Vagina (tissue), 2 donors: ENCODE measurements at regions not wholly inside any gene's neighbourhood (a gene's known extent, or its start where the extent isn't known, plus 50 kb on each side); places are given as distances from the start of the nearest gene placed in this dataset.
A peak's percentile ranks its signal among the peaks of the same experiment; 100 is the strongest.

Experiments
- DNase-seq, 2 donors: peaks; one replicate each; pipeline ENCODE4 v3.0.0-alpha.2; 2017; ENCODE audit errors: extremely low spot score in 2 of 2
- H3K27ac ChIP-seq: fragments of 200-600 bp; sonication (generic); one replicate; pipeline ENCODE4 v1.5.1; 2019
- H3K27me3 ChIP-seq: fragments of 200-600 bp; sonication (generic); one replicate; pipeline ENCODE4 v1.5.1; 2019
- H3K36me3 ChIP-seq, 2 donors: fragments of 200-600 bp; sonication (generic); one replicate each; pipeline ENCODE4 v1.5.1; 2017 to 2019
- H3K4me1 ChIP-seq: fragments of 200-600 bp; sonication (generic); one replicate; pipeline ENCODE4 v1.5.1; 2019
- H3K4me3 ChIP-seq, 2 donors: fragments of 200-600 bp; sonication (generic); 1 replicate in 1 of 2; 2 replicates in 1 of 2; pipeline ENCODE4 v1.5.1; 2016 to 2019
- H3K9me3 ChIP-seq: fragments of 200-600 bp; sonication (generic); one replicate; pipeline ENCODE4 v1.5.1; 2019
- POLR2A ChIP-seq, 2 donors: fragments of 450-650 bp; IDR thresholded peaks; one replicate each; pipeline ENCODE4 v1.6.1; 2017; ENCODE audit warnings: antibody characterized with exemption in 2 of 2, mild to moderate bottlenecking in 2 of 2, moderate library complexity in 2 of 2
- POLR2AphosphoS5 ChIP-seq, 2 donors: sonication (generic); formaldehyde crosslinking; IDR thresholded peaks; one replicate each; pipeline ENCODE4 v1.9.0; 2017; ENCODE audit warnings: antibody characterized with exemption in 2 of 2, mild to moderate bottlenecking in 2 of 2, low read depth in 1 of 2; ENCODE audit not compliant: insufficient read depth in 1 of 2
- intact Hi-C: fragments of 100-400 bp; cut with DNase I; formaldehyde crosslinking; loops from one replicate; pipeline ENCODE4 v1.15.1; 2023
- TF ChIP-seq, protein P1 (sequence below), 3 experiments: fragments of 450-650 bp in 2 of 3; fragments of 200-600 bp in 1 of 3; sonication (generic) in 1 of 3; IDR thresholded peaks; one replicate each; pipeline ENCODE4 v1.5.1; 2017 to 2019; ENCODE audit warnings: antibody characterized with exemption in 3 of 3, mild to moderate bottlenecking in 2 of 3, moderate library complexity in 2 of 3

DNA sequence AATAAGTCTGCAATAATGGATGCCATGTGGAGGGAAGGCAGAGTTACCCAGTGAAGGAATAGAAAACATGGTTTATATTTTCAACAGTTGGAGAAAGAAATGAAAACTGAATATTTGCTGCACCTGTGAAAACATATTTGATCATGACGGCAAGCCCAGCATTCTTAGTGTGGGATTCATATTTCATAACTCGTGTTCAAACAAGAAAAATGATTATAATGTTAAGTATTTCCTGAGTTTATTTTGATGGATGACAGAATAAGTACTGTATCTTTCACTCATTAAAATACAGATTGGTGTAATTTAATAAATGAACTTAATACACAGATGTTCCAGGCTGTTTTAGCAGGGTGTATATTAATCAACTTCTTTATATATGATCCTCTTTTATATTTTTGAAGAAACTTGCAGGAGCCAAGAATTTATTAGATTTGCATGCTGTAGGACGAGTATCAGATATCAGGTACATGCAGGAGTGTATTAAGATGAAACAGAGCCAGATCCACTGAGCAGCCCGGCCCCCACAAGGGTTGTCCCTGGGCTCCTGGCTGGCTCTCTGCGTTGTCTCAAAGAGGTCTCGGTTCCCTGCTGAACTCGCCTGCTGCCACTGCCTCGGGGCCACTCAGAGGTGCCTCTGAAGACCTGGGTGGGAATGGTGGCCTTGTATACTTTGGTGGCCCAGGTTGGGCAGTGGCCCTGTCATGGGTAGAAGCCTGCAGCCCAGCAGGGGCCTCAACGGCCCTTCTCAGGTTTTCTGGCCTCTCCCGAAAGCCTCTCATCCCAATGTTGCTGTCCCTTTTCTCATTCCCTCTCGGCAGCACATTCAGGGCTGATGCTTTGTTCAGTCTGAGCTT lies 95.0 kb upstream of the LDAH start:
- intact Hi-C loops, result no loop called here
- Histone ChIP-seq H3K4me3 (no peak overlapping the region), H3K27me3 (no peaks in the 10 kb centered on the region), H3K9me3 (no peaks in the 10 kb centered on the region), H3K4me1 (peaks cover 18% of the 10 kb centered on the region), H3K36me3 (no peaks in the 10 kb centered on the region), H3K27ac (no peak overlapping the region)
- TF ChIP-seq, protein P1, sequence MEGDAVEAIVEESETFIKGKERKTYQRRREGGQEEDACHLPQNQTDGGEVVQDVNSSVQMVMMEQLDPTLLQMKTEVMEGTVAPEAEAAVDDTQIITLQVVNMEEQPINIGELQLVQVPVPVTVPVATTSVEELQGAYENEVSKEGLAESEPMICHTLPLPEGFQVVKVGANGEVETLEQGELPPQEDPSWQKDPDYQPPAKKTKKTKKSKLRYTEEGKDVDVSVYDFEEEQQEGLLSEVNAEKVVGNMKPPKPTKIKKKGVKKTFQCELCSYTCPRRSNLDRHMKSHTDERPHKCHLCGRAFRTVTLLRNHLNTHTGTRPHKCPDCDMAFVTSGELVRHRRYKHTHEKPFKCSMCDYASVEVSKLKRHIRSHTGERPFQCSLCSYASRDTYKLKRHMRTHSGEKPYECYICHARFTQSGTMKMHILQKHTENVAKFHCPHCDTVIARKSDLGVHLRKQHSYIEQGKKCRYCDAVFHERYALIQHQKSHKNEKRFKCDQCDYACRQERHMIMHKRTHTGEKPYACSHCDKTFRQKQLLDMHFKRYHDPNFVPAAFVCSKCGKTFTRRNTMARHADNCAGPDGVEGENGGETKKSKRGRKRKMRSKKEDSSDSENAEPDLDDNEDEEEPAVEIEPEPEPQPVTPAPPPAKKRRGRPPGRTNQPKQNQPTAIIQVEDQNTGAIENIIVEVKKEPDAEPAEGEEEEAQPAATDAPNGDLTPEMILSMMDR (IDR thresholded peaks at IDR 0.05), result no peak
- no peak for TF ChIP-seq POLR2A (IDR thresholded peaks at IDR 0.05)
- TF ChIP-seq POLR2AphosphoS5 (IDR thresholded peaks at IDR 0.05; ENCODE audit: insufficient read depth in 1 of 2, low read depth in 1 of 2), result no peak
- peak in 1 of 2 donors; percentile 42 for DNase-seq

DNA sequence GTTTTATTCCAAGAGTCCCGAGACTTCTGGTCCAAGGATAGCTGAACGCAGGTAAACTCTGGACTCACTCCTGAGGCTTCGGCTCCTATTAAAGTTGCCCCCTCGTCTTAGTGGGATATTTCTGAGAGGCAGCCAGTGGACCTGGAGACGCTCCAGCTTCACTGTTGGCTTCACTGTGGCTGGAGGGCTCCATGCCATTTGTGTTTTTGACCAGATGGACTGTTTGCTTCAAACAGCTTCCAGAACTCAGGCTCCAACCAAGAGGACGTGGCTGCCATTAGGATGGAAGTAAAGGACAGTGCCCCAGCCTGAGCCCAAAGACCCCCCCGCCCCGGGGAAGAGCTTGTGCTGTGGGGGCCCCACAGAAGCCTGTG lies 94.4 kb upstream of the LDAH start:
- Histone ChIP-seq H3K4me1 (peaks cover 25% of the 10 kb centered on the region), H3K27me3 (no peaks in the 10 kb centered on the region), H3K4me3 (no peak overlapping the region), H3K36me3 (no peaks in the 10 kb centered on the region), H3K9me3 (no peaks in the 10 kb centered on the region), H3K27ac (no peak overlapping the region)
- DNase-seq, result peak in 1 of 2 donors; percentile 69
- intact Hi-C loops, result no loop called here
- TF ChIP-seq, protein P1 (IDR thresholded peaks at IDR 0.05), result no peak
- no peak for TF ChIP-seq POLR2A (IDR thresholded peaks at IDR 0.05)

DNA sequence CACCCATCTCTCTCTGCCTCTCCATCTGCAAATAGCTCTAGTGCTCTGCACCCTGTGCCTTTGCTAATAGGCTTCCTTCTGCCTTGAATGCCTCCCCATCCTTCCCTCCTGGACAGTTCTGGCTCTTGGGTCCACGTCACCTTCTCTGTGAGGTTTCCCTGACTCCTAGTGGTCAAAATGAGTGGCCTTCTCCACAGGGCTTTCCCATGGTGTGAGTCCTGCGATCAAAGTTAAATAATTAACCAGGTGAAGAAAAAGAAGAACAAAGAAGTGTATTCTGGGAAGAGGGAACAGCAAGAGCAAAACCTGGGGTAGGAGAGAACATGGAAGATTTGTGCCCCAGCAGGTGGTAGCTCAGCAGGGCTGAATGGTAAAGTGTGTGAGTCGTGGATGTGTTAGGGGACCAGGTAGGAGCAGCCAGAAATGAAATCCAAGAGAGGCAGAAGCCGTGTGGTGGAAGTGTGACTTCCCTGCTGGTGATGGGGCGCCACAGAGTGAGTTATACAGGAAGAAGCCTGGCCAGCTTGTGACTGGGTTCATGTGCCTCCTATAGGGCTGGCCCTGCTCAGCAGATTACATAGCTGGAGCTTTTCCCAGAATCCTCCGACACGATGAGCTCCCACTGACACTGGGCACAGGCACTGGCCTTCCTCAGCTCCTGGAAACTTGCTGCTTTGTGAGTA lies 93.8 kb upstream of the LDAH start:
- H3K4me3 ChIP-seq, result no peak overlapping the region
- H3K4me1 ChIP-seq, result peaks cover 25% of the 10 kb centered on the region
- H3K27me3 ChIP-seq, result no peaks in the 10 kb centered on the region
- no peak overlapping the region for H3K27ac ChIP-seq
- TF ChIP-seq POLR2A (IDR thresholded peaks at IDR 0.05) (no peak), POLR2AphosphoS5 (IDR thresholded peaks at IDR 0.05; ENCODE audit: insufficient read depth in 1 of 2, low read depth in 1 of 2) (no peak)
- TF ChIP-seq, protein P1 (IDR thresholded peaks at IDR 0.05), result no peak
- H3K36me3 ChIP-seq, result no peaks in the 10 kb centered on the region
- intact Hi-C loops, result no loop called here
- peak in 1 of 2 donors; percentile 75 for DNase-seq
- H3K9me3 ChIP-seq, result no peaks in the 10 kb centered on the region

DNA sequence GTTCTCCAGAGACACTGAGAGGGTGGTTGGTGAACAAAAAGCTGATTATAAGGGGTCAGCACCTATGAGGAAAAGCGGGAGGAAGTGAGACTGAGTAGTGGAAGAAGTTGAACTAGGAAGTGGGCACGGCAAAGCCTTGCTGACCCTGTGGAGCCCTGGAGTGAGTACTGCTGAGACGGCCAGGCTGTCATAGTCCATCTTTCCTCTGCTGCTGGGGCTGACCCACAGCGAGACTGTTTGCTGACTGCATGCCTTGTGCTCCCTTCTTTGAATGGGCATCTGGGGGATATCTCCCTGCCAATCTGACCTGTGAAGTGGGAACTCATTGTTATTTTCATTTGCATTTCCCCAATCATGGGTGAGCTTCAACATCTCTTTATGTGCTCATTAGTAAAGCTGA lies 92.4 kb upstream of the LDAH start:
- Histone ChIP-seq H3K27ac (no peak overlapping the region), H3K36me3 (no peaks in the 10 kb centered on the region), H3K4me3 (no peak overlapping the region), H3K27me3 (no peaks in the 10 kb centered on the region), H3K4me1 (peaks cover 25% of the 10 kb centered on the region), H3K9me3 (no peaks in the 10 kb centered on the region)
- peak in 1 of 2 donors; percentile 75 for DNase-seq
- TF ChIP-seq, protein P1 (IDR thresholded peaks at IDR 0.05), result no peak
- TF ChIP-seq POLR2AphosphoS5 (IDR thresholded peaks at IDR 0.05; ENCODE audit: insufficient read depth in 1 of 2, low read depth in 1 of 2) (no peak), POLR2A (IDR thresholded peaks at IDR 0.05) (no peak)
- intact Hi-C loops, result no loop called here

DNA sequence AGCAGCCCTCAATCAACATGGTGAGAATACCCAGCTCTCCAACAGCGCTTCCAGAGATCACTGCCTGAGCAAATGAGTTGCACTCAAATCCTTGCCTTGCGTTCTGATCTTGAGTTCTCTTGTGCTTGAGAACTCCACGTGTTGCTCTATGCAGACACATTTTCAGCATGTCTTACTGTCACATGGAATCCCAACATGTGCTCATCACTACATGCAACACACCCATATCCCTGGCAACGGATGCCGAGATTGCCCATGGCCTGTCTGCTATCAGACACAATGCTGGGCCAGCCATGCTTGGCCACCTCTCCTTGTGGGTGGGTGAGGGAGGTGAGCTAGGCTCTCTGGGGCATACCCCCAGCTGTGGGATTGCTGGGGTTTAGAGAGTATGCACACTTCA lies 91.9 kb upstream of the LDAH start:
- Histone ChIP-seq H3K4me1 (peaks cover 25% of the 10 kb centered on the region), H3K36me3 (no peaks in the 10 kb centered on the region), H3K27me3 (no peaks in the 10 kb centered on the region), H3K9me3 (no peaks in the 10 kb centered on the region), H3K4me3 (no peak overlapping the region), H3K27ac (no peak overlapping the region)
- peak; percentile 79 for DNase-seq
- TF ChIP-seq POLR2AphosphoS5 (IDR thresholded peaks at IDR 0.05; ENCODE audit: insufficient read depth in 1 of 2, low read depth in 1 of 2), result no peak
- TF ChIP-seq POLR2A (IDR thresholded peaks at IDR 0.05), result no peak
- TF ChIP-seq, protein P1 (IDR thresholded peaks at IDR 0.05), result no peak
- intact Hi-C loops, result no loop called here
